IPS DF 6.9 (cell line): ENCODE measurements at regions not wholly inside any gene's neighbourhood (a gene's known extent, or its start where the extent isn't known, plus 50 kb on each side); places are given as distances from the start of the nearest gene placed in this dataset.
"Not testable (repeated sequence)": the region's sequence is repeated elsewhere in the genome, so short reads cannot be mapped to it uniquely, and the experiment has no call there.

ENCODE experiments used
- DNase-seq: peaks from one replicate; pipeline ENCODE4 v3.0.0-alpha.2; 2013; ENCODE audit warnings: low read depth, low spot score
- H3K27ac ChIP-seq: one replicate; pipeline ENCODE4 v1.5.1; 2013; ENCODE audit warnings: low read length, control low read depth
- H3K27me3 ChIP-seq: 2 replicates; pipeline ENCODE4 v1.6.1; 2013; ENCODE audit warnings: mild to moderate bottlenecking, low read length; ENCODE audit not compliant: control insufficient read depth, insufficient read depth
- H3K36me3 ChIP-seq: 2 replicates; pipeline ENCODE4 v1.6.1; 2013; ENCODE audit warnings: low read length; ENCODE audit not compliant: control insufficient read depth, insufficient read depth
- H3K4me1 ChIP-seq: 2 replicates; pipeline ENCODE4 v1.6.1; 2013; ENCODE audit warnings: low read length; ENCODE audit not compliant: control insufficient read depth, insufficient read depth
- H3K4me3 ChIP-seq: 2 replicates; pipeline ENCODE4 v1.5.1; 2013; ENCODE audit warnings: mild to moderate bottlenecking, low read length
- H3K9me3 ChIP-seq: 2 replicates; pipeline ENCODE4 v1.6.1; 2013; ENCODE audit warnings: low read length, inconsistent platforms; ENCODE audit not compliant: control insufficient read depth, insufficient read depth
- WGBS: extraction: QIAGEN DNeasy Blood & Tissue Kit; methylation state at CpG from one replicate; pipeline ENCODE4 v1.1.7; 2013; ENCODE audit warnings: mixed read lengths, missing lambda C conversion rate; ENCODE audit not compliant: insufficient read length, insufficient coverage; 5-methylcytosine and 5-hydroxymethylcytosine counted together

- Histone ChIP-seq H3K27me3 (no peaks in the 10 kb centered on the region), H3K9me3 (no peaks in the 10 kb centered on the region), H3K4me3 (no peak overlapping the region), H3K36me3 (no peaks in the 10 kb centered on the region), H3K27ac (no peak overlapping the region), H3K4me1 (no peaks in the 10 kb centered on the region)
- no peak for DNase-seq
- no CpG with 5 or more reads among the region's 4 CpGs for WGBS
Measured at GRCh38 chrX:4655743-4656142, 942.3 kb upstream of the PRKX start.

- no peaks in the 10 kb centered on the region for H3K9me3 ChIP-seq
- WGBS, result no CpG with 5 or more reads among the region's 2 CpGs
- DNase-seq, result no peak
- H3K27me3 ChIP-seq, result no peaks in the 10 kb centered on the region
- H3K4me1 ChIP-seq, result no peaks in the 10 kb centered on the region
- no peak overlapping the region for H3K27ac ChIP-seq
- H3K4me3 ChIP-seq, result no peak overlapping the region
- H3K36me3 ChIP-seq, result no peaks in the 10 kb centered on the region
Measured at GRCh38 chrX:4642114-4642513, 928.7 kb upstream of the PRKX start.

DNA sequence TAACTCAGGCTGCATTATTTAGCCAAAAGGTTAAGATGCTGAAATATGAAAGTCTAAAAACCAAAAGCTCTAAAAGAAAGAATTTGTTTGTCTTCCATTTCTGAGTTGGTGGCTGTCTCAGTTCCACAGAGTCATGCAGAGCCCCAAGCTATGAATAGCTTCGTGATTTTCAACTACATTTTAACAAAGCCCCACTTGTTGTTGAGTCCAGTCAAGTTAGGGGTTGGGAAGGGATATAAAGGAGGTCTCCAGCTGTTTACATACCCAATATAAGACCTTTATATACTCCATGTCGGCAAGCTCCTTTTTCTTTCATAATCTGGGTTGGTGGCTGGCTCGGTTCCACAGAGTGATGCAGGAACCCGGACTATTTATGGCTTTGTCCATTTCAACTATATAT, 924.6 kb upstream of the PRKX start:
- H3K27ac ChIP-seq, result no peak overlapping the region
- H3K4me1 ChIP-seq, result no peaks in the 10 kb centered on the region

GRCh38 chrX:4627414-4627813, 914.0 kb upstream of the PRKX start:
- Histone ChIP-seq H3K27ac (no peak overlapping the region), H3K36me3 (no peaks in the 10 kb centered on the region), H3K4me3 (no peak overlapping the region), H3K9me3 (no peaks in the 10 kb centered on the region), H3K27me3 (no peaks in the 10 kb centered on the region), H3K4me1 (no peaks in the 10 kb centered on the region)
- DNase-seq, result no peak
- no CpG with 5 or more reads among the region's 1 CpG for WGBS

More for the DNA sequence above, 924.6 kb upstream of the PRKX start:
- Histone ChIP-seq H3K36me3 (no peaks in the 10 kb centered on the region), H3K9me3 (no peaks in the 10 kb centered on the region), H3K27me3 (no peaks in the 10 kb centered on the region), H3K4me3 (no peak overlapping the region)
- WGBS, result no CpG with 5 or more reads among the region's 4 CpGs
- DNase-seq, result no peak

- no peaks in the 10 kb centered on the region for H3K27me3 ChIP-seq
- H3K4me1 ChIP-seq, result no peaks in the 10 kb centered on the region
- no peaks in the 10 kb centered on the region for H3K36me3 ChIP-seq
- H3K9me3 ChIP-seq, result no peaks in the 10 kb centered on the region
- no peak overlapping the region for H3K27ac ChIP-seq
- no peak for DNase-seq
- WGBS, result no CpG with 5 or more reads among the region's 5 CpGs
- no peak overlapping the region for H3K4me3 ChIP-seq
Measured at GRCh38 chrX:4622486-4623167, 909.2 kb upstream of the PRKX start.

GRCh38 chrX:4613651-4614050, 900.2 kb upstream of the PRKX start:
- not testable (repeated sequence) for H3K4me3 ChIP-seq, H3K27ac ChIP-seq, H3K4me1 ChIP-seq, H3K36me3 ChIP-seq, H3K9me3 ChIP-seq, H3K27me3 ChIP-seq, DNase-seq
- no CpG with 5 or more reads among the region's 2 CpGs for WGBS

DNA sequence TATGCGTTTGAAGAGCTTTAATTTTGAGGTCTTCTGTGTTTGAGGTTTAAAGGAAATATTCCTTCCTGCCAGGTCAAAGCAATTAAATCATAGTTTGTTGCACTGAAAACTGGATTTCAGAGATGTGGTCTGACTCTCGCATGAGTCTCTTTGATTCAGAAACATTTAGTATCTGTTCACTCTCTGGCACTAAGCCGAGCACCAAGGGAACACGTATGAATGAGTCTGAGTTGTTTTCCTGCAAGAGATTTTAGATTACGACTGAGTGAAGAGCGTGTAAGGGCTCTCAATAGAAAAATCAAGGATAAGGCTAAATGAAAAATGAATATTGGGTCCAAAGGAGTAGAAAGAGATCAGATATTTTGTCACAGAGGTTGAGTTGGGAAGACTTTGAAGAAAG, 875.4 kb upstream of the PRKX start:
- H3K27ac ChIP-seq, result no peak overlapping the region
- H3K9me3 ChIP-seq, result no peaks in the 10 kb centered on the region
- no peak overlapping the region for H3K4me3 ChIP-seq
- no peak for DNase-seq
- H3K27me3 ChIP-seq, result no peaks in the 10 kb centered on the region
- WGBS, result no CpG with 5 or more reads among the region's 6 CpGs
- H3K36me3 ChIP-seq, result no peaks in the 10 kb centered on the region
- H3K4me1 ChIP-seq, result no peaks in the 10 kb centered on the region

DNA sequence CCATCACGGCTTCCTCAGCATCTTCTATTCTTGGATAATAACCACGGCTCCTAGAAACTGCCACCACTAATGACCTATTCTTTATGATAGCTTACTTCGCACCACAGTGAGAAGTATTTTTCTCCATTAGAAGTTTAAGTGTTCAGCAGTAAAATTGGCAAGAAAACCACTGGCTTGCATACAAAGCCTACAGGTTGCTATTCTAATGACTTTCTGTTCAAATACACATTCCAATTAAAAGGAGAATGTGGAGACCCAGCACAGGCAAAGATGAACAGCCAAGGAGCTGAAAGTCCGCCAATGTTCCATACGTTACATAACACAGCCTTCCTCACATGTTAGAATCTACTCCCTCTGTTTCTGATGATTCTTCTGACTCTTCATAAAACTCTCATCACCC, 875.0 kb upstream of the PRKX start:
- no CpG with 5 or more reads among the region's 5 CpGs for WGBS
- no peaks in the 10 kb centered on the region for H3K9me3 ChIP-seq

DNA sequence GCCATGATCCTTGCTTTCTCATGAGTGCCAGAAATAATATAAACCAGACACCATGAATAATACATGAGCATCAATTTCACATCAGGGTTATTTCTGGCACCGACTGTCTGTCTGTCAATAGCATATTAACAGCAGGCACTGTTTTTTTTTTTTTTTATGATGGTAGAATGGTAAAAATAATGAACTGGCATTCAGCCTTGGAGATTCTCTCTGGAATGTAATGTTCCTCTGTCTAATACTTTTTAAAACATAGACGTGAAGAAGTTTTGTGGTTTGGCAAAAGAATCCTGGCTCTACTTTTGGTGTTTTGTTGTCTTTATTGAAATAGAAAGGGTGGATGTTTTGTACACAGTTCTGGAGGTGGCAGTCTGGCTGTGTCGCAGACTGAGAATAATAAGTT, 874.6 kb upstream of the PRKX start:
- Histone ChIP-seq H3K36me3 (no peaks in the 10 kb centered on the region), H3K27ac (no peak overlapping the region), H3K4me3 (no peak overlapping the region), H3K27me3 (no peaks in the 10 kb centered on the region), H3K4me1 (no peaks in the 10 kb centered on the region), H3K9me3 (no peaks in the 10 kb centered on the region)
- no peak for DNase-seq
- WGBS, result no CpG with 5 or more reads among the region's 3 CpGs

More for the DNA sequence above, 875.0 kb upstream of the PRKX start:
- no peak for DNase-seq
- Histone ChIP-seq H3K36me3 (no peaks in the 10 kb centered on the region), H3K4me3 (no peak overlapping the region), H3K27me3 (no peaks in the 10 kb centered on the region), H3K4me1 (no peaks in the 10 kb centered on the region), H3K27ac (no peak overlapping the region)

DNA sequence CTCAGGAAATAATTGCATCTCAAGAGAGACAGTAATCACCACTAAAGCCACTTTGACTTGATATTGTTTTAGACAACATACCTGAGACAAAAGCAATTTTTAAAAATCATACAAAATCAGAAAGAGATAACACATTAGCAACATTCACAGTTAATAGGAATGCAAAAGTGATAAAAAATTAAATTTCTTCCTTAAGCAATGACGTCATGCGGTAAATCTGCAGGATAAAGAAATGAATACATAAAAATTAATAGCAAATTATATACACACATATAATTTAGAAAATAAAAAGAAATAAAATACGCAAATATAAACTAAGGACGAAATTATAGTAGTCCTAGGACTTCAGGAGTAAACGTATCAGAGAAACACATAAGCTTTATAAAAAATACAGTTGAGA, 866.5 kb upstream of the PRKX start:
- no CpG with 5 or more reads among the region's 5 CpGs for WGBS
- Histone ChIP-seq H3K9me3 (no peaks in the 10 kb centered on the region), H3K27ac (no peak overlapping the region), H3K4me3 (no peak overlapping the region), H3K4me1 (no peaks in the 10 kb centered on the region), H3K36me3 (no peaks in the 10 kb centered on the region), H3K27me3 (no peaks in the 10 kb centered on the region)
- DNase-seq, result no peak

GRCh38 chrX:4579480-4579879, 866.0 kb upstream of the PRKX start:
- Histone ChIP-seq H3K4me1 (no peaks in the 10 kb centered on the region), H3K27me3 (no peaks in the 10 kb centered on the region), H3K9me3 (no peaks in the 10 kb centered on the region), H3K36me3 (no peaks in the 10 kb centered on the region), H3K27ac (no peak overlapping the region), H3K4me3 (no peak overlapping the region)
- no CpG with 5 or more reads among the region's 4 CpGs for WGBS
- no peak for DNase-seq
